ENCODE measurements at regions not wholly inside any gene's neighbourhood (a gene's known extent, or its start where the extent isn't known, plus 50 kb on each side); places are given as distances from the start of the nearest gene placed in this dataset.

DNA sequence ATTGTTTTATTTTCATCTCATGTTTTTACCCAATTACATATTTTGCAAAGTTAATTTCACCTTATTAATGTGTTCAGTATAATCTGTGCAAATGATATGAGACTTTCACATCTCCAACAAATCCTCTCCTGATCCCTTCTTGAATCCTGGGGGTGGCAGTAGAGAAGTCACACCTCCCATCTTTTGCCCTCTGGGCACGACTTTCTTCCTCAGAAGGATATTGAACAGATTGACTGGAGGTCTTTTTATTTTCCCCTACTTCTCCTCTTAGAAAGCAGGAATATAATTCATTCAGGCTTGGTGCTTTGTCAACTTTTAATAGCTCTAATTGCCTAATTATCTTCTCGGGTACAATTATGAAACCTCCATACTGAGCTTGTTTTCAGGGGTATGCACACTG lies 1037.1 kb upstream of the NUDT12 start:
- TF ChIP-seq RCOR1 (IDR thresholded peaks at IDR 0.05; ENCODE audit: insufficient replicate concordance, low read length) = no peak
- no peak for TF ChIP-seq MXI1 (IDR thresholded peaks at IDR 0.05; ENCODE audit: borderline replicate concordance, low read depth, low read length)
- no peak for TF ChIP-seq POLR2A (IDR thresholded peaks at IDR 0.05; ENCODE audit: low read depth, low read length)
- TF ChIP-seq, protein P1, sequence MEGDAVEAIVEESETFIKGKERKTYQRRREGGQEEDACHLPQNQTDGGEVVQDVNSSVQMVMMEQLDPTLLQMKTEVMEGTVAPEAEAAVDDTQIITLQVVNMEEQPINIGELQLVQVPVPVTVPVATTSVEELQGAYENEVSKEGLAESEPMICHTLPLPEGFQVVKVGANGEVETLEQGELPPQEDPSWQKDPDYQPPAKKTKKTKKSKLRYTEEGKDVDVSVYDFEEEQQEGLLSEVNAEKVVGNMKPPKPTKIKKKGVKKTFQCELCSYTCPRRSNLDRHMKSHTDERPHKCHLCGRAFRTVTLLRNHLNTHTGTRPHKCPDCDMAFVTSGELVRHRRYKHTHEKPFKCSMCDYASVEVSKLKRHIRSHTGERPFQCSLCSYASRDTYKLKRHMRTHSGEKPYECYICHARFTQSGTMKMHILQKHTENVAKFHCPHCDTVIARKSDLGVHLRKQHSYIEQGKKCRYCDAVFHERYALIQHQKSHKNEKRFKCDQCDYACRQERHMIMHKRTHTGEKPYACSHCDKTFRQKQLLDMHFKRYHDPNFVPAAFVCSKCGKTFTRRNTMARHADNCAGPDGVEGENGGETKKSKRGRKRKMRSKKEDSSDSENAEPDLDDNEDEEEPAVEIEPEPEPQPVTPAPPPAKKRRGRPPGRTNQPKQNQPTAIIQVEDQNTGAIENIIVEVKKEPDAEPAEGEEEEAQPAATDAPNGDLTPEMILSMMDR (conservative IDR thresholded peaks at IDR 0.05; ENCODE audit: low read depth, low read length) = no peak
- TF ChIP-seq RAD21 (IDR thresholded peaks at IDR 0.05; ENCODE audit: low read length) = no peak
- no peak for TF ChIP-seq FOS (IDR thresholded peaks at IDR 0.05; ENCODE audit: low read depth, low read length)
- TF ChIP-seq USF2 (IDR thresholded peaks at IDR 0.05; ENCODE audit: low read depth, low read length) = no peak
- TF ChIP-seq RFX5 (IDR thresholded peaks at IDR 0.05; ENCODE audit: low read depth, low read length) = no peak
- no peak for TF ChIP-seq SMC3 (IDR thresholded peaks at IDR 0.05; ENCODE audit: low read depth, low read length)

Measured in IMR-90 (cell line).